Stimulated activated CD8-positive, alpha-beta memory T cell treated with anti-CD3 and anti-CD28 coated beads, Interleukin-7, amount 100 ng/mL, for 48 hours (primary cell): ENCODE measurements at regions not wholly inside any gene's neighbourhood (a gene's known extent, or its start where the extent isn't known, plus 50 kb on each side); places are given as distances from the start of the nearest gene placed in this dataset.

Experiments used
- DNase-seq, 2 donors: peaks; one replicate each; pipeline ENCODE4 v3.0.0-alpha.2; 2020; ENCODE audit warnings: low read depth in 1 of 2; ENCODE audit errors: extremely low read depth in 1 of 2

DNA sequence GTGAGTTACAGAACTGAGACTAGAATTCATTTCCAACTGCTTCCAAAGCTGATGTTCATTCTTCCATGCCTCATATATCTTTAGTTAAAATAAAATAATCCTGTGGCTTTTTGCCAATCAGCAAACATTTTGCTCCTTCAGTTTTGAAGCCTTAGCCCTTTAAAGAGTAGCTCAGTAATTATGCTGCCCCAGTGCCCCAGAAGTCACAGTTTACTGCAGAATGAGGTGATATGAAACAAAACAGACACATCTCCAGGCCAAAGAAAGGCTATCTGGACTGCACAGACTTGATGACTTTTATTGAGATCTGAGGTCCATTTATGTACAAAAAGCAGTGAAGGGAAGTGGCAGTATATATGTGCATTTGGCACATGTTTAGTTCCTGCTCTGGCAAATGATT is 285.8 kb upstream of the ZNF462 start:
- DNase-seq = no peak

DNA sequence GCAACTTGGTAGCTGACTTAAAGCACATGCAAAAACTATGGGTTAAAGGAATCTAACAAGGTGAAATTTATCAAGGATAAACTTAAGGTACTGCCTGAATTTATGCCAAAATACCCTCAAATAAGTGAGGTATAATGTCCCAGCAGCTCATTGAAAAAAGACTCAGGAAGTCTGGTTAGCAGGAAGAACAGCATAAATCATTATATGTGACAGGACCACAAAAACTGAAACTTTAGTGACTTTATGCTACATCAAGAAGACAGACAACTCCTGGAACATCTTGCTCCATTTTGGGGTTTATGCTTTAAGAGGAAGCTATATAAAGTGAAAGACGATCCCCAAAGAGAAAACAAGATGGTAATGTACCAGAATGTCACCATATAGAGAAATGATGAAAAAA is 282.4 kb upstream of the ZNF462 start:
- no peak for DNase-seq

DNA sequence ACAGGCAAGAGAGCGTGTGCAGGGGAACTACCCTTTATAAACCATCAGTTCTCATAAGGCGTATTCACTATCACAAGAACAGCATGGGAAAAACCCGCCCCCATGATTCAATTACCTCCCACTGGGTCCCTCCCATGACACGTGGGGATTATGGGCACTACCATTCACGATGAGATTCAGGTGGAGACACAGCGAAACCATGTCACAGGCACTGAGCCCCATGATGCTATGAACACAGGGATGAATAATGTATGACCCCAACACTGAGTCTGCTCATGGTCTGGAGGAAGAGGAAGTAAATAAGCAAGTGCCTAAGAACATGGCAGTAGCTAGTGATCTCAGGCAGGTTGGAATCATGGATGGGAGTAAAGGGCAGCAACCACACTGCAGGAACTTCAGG is 281.0 kb upstream of the ZNF462 start:
- no peak for DNase-seq

DNA sequence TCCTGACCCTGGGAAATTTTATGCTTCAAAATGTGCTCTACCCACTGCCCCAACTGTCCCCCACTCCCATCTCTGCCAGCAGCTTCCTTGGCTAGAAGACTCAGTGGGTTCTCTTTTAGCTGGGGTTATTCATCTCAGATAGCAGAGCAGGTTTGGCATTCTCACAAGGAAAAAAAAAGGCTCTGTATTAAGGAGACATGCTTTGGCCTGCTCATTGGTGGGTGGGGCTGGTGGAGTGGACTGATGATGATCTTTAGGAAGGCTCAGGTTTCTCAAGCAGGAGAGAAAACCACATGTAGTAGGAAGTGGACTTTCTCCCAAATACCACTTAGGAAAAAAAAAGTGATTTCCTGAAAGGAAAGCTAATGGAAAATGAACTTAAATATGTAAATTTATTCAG is 279.2 kb upstream of the ZNF462 start:
- no peak for DNase-seq

DNA sequence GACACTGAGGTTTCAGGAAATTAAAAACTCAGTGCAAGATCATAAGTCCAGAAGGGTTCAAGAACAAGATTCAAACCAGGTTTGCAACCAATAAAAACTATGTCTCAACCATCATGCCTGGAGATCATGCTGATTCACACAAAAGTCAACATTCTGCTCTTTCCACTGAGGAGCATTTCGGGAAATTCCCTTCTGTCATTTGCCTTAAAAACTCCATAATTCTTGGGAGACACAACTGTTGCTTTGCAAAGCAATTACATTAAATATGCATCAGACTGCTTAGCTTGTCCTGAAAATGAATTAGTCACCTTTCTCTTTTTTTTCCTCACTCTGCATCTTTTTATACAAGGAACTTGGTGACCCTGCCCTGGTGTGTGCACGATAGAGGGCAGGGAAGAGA is 275.9 kb upstream of the ZNF462 start:
- no peak for DNase-seq

DNA sequence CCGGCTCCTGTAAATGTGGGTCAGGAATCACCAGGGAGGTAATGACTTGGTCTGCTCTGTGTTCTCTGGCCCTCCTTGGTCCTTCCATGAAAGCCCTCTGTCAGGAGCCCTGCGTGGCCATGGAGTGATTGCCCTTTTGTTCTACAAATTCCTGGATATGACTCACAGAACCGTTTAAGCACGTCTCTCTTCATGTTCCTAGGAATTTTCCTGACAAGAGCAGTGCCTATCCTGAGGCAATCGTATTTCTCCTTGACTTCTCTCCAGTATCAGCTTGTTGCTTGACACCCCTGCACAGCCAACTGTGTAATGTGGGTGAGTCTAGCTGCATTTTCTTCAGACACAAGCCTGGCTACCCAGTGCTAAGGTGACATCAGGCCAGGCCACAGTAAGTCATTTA is 274.3 kb upstream of the ZNF462 start:
- no peak for DNase-seq

DNA sequence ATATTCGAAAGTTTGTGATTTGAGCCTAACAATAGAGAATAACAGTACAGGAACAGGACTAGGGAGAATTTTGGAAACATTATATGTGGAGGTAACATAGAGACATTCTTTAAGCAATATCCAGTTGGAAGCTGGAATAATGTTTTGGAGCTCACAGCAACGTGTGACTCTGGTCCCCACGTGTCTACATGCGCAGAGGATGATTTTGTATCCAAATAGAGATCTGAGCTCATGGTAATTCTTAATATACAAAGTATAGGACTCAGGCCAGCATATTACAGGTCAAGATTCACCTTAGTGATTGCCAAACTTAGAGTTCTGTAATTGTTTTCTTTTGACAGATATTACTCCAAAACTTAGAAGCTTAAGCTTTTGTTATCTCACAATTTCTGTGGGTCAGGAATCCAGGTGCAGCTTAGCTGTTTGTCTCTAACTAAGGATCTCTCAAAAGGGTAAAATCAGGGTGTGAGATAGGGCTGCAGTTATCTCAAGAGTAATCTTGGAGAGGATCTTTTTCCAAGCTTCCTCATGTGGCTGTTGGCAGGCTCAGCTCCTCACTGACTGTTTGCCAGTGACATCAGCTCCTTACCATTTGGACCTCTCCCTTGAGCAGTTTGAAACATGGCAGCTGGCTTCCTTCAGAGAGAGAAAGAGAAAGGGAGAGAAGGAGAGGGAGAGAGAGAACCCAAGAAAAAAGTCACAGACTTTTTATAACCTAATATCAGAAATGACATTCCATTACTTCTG is 272.0 kb upstream of the ZNF462 start:
- no peak for DNase-seq

DNA sequence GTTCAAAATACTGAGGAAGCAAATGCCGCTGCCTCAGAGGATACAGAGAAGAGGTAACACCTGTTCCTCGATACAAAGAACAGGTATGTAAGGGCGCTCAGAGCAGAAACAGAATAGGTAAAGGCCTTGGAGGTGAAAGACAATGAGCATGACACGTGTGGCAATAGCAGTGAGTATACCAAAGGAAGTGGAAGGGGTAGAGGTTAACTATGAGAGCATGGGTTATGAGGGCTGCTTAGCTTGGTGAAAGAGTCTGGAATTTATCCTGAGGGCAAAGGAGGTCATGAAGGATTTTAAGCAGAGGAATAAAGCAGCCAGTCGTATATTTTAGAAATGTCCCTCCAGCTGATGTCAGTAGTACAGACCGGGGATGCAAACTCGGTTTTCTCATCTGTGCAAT is 269.8 kb upstream of the ZNF462 start:
- DNase-seq = no peak

DNA sequence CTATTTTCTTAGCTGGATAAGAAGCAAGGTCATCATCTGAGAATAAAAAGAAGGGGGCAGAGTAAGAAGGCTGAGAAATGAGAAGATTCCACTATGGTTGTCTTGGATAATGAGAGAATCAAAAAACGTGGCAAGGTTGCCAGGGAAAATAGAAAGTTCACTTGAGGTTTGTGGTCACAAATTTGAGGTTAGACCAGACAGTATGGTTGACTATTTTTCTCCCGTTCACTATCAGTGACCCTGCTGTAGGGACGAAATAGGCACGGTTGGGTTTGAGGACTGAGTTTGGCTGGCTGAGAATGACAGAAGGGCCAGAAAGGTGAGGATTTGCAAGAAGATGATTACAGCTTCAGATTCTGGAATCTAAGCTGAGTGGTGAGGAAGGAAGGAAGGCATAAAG is 266.0 kb upstream of the ZNF462 start:
- no peak for DNase-seq

DNA sequence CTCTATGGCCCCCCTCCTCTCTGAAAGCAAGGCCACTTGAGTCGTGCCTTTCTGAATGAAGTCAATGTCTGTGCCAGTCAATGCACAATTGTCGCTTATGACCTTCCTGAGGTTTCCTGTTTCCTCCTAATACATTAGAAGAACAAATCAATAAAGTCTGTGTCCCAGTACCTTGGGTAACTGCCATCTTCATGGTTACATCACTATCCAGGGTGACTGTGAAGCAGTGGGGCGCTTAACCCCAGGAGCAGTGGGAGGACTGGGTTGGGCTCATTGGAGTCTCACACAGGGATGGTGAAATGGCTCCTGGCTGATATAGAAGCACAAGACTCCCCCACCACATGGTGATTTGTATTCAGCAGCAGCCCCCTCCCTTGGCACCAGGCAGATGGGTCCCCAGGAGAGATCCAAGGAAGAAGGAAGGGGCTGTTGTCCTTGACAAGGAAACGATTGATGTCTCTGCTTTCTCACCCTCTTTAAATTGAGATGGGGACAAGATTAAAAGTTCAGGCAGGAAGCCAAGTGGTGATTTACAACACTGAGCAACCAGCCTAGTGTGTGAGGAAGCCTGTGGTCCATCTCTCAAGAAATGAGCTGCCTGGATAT is 261.9 kb upstream of the ZNF462 start:
- no peak for DNase-seq

DNA sequence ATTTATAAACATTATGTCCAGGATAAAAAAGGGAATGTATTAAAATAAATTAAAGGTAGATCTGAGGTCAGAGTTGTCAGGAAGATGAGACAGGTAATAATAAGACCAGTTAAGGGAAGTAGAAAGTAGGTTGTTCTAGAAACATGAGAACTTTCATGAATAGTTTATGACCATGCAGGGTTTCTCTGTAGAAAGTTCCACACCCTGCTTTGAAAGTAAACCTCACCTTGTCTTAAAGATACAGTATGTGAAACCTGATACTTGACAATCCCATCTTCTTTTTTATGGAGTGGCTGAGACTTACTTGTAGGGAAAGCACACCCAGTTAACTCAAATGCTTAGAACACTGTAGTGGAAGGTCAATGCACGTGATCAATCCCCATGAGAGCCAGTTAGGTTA is 260.6 kb upstream of the ZNF462 start:
- no peak for DNase-seq

DNA sequence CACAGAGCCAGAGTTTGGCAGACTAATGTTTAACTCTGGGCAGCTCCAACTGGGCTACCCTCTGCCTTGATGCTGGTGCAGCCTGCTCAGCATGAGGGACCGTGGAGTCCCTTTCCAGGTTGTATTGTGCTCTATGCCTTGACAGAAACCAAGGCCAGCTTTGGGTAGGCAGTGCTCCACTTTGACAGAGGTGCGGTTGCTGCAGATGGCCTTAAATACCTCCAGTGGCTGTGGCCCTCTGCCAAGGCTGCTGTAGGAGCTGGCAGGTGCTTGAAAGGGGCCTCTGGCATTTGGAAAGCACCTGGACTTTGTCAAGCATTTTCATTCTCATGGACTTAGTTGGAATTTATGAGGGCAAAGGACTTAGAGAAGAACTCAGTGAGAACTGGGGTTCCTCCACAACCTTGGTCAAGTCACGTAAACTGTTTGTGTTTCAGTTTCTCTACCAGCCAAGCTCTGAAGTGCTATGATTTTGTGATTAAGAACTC is 249.7 kb upstream of the ZNF462 start:
- DNase-seq = no peak

DNA sequence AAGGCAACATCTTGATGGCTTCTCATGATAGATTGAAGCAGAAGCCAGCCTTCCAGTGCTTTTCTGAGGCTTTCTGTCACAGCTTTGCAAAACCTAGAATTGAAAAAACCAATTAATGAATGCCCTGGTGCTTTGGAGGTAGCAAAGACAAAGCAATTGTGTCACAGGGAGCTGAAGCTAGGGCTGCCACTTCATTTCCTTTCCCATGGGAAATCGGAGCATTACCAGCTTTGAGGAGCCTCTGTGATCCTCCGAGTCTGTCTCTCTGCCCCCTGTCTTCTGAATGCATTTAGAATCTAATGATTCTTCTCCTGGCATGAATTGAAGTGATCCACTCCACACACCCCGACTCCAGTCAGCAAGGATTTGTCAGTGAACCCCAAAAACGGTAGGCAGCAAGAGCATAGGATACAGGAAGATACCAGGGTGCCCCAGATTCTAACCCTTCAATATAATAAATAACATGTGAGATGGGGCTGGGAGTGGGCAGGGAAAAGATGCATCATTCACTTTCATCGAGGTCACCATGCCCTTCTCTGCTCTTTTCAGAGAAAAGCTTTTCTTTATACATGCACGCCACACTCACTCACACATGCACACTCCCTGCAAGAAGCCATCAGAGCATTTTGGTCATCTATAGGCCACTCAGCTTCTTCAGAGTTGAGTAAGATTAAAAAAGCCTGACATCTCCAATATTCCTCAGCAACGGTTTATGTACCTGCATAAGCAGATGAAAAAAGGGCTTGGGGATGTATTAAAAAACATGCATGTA is 247.7 kb upstream of the ZNF462 start:
- DNase-seq = no peak

DNA sequence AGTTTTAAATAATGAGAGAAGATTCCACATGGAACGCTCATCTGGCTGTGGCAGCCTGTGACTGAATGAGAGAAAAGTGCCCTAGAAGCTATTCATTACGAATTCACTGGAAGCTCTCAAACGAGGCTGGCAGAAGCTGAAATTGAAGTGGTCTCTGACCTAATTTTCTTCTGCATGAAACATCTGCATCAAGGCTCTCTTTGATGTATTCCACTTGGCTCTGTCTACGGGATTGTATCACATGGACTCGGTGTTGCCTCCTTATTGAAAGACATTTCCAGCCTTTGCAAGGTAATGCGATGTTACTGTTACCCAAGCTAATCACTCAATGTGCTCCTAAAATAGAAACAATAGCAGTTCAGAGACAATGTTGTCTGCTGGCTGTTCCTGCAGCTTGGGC is 246.9 kb upstream of the ZNF462 start:
- DNase-seq = no peak

DNA sequence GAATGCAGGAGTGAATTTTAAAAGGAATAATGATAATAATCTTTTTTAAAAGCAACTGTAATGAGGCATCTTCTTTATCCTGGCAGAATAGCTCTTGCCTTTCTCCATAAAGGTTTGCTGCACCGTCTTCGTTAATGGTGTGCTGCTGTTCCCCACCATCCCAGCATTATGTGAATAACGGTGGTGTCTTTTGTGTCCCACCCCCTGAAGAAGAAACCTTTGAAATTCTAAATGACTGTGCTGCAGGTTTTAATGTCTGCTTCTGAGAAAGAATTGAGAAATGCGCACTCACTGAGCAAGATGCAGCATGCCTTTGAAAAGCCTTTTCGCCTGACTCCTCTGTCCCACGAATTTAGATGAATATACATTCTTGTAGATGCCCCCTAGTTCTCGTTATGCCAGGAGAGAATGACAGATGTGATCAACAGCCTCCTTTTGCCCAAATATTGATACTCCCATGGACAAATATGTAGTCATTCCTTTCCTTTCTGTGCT is 246.1 kb upstream of the ZNF462 start:
- no peak for DNase-seq

DNA sequence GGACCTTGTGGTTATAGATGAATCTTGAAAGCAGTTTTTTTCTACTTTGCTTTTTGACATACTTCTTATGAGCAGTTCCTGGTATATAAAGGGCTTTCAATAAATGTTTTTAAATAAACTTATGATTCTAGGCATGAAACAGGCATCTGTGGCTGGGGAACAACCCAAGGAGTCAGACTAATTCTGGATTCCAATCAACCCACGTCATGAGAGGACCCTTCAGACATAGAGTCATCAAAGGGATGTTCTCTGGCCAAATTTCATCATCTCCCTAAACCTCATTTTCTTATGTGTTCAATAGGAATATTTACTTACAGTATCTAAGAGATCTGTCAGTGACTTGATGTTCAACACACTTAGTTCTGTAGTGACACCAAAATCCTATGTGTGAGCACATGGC is 243.8 kb upstream of the ZNF462 start:
- no peak for DNase-seq

DNA sequence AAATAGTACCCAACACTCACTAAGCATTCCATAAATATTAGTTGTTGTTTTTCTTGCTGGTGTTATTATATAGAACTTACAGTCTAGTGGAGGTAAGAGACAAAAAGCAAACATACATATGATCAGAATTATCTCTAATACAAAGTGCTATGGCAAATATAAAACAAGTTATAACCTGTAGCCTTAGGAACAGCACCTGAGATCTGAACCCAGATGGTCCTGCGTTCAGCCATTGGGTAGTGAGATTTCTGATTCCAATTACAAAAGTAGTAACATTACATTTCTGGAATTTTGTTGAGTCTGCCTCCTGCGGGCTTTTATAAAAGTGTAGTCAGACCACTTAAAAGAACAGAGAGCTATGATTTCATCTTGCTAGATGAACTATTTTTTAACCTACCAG is 242.9 kb upstream of the ZNF462 start:
- no peak for DNase-seq

DNA sequence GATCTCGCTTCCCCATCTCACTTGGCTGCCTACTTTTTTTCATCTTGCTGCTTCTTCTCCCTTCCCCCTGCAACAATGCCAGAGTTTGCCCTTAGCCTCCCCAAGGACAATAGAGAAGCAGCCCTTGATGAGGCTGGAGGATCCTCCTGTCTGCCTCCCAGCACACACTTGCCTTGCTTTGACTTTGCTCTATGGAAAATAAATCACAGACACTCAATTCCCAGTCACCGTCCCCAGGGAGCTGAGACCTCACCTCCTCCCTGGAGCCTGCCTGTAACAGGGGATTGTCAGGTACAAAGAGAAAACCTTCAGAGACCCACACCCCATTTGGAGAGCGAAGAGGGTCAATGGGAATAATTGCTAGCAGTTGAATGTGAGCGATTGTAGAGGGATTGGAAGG is 242.1 kb upstream of the ZNF462 start:
- no peak for DNase-seq

DNA sequence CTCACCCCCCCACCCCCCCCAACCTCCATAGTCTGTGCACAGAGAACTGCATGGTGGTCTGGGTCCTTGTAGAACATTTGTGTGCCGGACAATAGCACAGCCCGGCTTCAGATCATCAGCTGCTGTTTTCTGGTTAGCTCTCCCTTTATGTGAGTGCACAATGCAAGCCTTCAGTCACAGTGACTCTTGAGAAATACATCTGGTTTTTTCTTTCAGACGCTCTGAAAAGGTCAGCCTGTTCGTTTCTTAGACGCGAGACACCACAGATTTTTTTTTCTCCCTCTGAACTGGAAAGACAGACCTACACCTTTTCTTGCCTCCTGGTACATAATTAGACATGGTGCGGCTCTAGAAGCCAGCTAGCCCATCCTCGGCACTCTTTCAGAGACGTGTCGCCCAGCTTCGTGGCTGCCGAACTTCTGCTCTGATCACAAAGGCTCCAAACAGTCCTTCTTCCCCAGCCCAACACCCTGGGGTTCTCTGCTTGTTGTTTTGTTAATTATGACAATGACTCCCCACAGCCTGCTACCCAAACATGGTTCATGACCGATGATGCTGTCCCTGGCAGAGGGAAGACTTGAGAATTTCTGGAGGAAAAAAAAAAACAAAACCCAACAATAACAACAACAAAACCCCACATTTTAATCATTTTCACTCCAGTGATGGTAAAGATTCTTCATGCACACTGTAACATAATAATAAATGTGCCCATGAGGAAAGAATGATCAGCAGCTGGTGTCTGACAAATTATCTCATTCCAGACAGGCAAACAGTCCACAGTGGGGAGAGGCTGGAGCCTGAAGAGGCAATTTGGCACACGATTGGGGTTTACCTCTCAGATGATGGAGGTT is 241.4 kb upstream of the ZNF462 start:
- no peak for DNase-seq

DNA sequence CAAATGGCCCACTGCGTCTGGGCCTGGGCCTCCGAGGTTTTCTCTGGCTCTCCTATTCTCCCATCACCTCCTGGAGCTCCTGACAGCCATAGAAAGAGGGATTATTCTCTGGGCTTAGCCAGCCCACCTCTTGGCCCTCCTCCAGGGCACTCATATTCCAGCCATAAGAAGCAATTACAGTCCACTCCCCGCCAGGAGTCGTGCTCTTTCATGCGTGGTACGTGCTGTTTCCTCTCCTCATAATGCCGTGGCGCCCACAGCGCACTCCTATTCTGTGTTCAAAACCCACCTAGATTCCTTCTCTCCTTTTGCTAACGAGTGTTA is 240.8 kb upstream of the ZNF462 start:
- DNase-seq = no peak

DNA sequence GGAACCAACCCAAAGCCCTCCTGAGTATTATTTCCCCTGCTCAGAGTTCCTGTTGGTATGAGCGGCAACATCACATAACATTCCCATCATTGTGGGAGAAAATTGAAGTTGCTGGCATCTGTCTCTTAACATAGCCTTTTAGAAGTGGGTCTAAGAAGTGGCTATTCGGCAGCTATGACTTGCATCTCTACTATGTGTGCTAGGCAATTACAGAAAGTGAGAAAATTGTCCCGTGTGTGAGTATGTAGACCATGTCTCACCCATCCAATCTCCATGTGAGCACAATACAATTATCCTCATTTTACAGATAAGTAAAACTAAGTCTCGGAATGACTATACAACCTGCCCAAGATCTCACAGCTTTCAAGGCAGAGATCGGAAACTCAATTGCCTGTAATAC is 239.4 kb upstream of the ZNF462 start:
- no peak for DNase-seq
